IPS DF 4.7 (cell line): ENCODE measurements at regions not wholly inside any gene's neighbourhood (a gene's known extent, or its start where the extent isn't known, plus 50 kb on each side); places are given as distances from the start of the nearest gene placed in this dataset.
A peak's percentile ranks its signal among the peaks of the same experiment; 100 is the strongest.

ENCODE experiments used
- DNase-seq: peaks from one replicate; pipeline ENCODE4 v3.0.0-alpha.2; 2013; ENCODE audit warnings: low spot score; ENCODE audit errors: extremely low read depth

DNA sequence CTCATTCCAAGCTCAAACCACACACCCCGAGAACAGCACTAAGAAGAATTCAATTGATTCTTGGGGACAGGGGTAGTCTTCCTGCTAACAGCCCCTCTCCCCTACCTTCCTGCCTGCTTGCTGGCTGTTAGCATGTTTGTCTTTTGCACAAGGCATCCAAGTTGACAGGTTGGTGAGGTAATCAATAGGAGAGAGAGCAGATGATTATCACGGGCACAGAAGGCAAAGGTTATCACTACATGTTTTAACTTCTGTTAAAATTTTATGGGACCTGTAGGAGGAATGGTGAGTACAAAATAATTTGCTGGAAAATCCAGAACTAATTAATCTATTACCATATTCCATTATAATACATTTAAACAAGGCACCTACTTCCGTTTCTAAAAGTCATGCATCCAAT lies 442.1 kb upstream of the TCF4 start:
- no peak for DNase-seq

GRCh38 chr18:56028514-56028913 lies 440.5 kb upstream of the TCF4 start:
- DNase-seq: no peak

- DNase-seq: no peak
Measured at GRCh38 chr18:56026509-56026908, 438.5 kb upstream of the TCF4 start.

DNA sequence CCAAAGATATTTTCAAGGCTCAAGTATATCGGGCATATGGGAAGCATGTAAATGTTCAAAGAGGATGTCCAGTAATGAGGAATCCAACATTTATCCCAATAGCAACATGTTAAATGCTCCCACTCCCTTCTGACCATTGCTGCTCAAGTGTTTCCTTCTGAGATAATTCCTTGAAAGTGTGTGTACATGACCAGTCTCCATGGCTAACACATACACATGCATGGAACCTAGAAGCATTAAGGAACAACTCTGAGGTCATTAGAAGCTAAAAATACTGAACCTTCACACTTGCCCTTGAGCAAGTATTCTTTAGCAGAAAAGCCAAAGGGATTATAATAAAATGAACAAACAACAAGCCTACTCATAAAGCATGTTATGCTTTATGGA lies 433.8 kb upstream of the TCF4 start:
- DNase-seq: no peak

- DNase-seq: no peak
Measured at GRCh38 chr18:56021136-56021808, 433.3 kb upstream of the TCF4 start.

DNA sequence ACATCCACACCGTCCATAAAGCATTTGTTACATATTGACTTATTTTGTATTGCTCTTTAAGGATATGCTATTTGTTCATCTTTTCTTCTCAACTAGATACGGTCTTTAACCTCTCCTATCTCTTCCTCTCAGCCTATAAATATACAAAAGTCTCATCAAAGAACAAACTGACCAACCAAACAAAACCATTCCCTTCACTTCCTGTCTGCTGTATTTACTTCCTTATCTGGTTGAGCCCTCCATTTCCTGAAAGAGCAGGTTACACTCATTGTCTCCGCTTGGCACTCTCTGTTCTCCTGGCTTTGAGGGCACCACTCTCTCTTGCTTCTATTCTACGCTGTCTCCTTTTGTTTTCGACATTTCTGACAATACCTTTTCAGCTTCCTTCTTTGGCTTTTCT lies 431.9 kb upstream of the TCF4 start:
- no peak for DNase-seq

GRCh38 chr18:56019156-56019555 lies 431.2 kb upstream of the TCF4 start:
- no peak for DNase-seq

DNA sequence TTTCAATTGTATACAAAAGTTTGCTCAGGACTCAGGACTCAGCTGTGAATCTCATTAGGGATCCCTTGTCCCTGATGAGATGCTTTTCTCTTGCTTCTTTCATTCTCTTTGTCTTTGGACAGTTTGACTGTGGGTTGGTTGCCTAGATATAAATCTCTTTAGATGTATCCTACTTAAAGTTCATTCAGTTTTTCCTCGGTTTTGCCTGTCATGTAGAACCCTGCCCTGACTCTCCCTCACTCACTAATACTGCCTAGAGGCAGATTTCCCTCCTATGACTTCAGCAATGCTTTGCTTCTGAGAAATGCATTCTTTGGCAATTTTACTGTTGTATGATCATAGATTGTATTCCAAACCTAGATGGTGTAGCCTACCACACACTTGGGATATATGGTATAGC lies 421.4 kb upstream of the TCF4 start:
- DNase-seq: no peak

GRCh38 chr18:56003720-56004088 lies 415.7 kb upstream of the TCF4 start:
- no peak for DNase-seq

DNA sequence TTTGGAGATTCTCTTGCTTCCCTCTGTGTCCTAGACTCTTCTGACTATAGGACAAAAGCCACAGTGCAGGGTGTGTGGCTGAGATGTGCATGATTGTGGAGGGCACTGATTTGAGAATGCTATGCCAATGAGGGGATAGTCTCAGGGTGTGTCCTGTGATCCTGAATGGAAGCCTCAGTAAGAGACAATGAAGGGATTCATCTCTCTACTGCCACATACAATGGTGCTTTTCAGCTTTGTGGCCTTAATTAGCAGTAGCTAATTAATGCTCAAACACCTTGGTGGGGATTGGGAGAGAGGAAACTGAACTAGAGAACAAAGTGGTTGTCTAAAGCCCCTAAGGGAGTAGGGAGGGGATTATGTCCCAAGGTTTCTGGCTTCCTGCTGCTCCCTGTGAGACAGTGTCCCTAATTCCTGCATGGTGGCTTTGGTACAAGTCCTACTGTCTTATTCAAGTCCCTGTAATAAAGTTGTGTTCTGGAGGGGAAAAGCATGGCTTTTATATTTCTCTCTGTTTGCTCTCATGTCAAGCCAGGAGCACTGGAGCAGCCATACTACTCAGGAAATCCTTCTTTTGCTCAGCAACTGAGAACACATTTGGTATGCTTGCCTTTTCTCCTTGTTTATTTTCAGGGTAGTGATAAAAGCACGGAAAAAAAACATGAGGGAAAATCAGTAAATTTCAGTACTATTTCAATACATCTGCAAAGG lies 415.2 kb upstream of the TCF4 start:
- no peak for DNase-seq

DNA sequence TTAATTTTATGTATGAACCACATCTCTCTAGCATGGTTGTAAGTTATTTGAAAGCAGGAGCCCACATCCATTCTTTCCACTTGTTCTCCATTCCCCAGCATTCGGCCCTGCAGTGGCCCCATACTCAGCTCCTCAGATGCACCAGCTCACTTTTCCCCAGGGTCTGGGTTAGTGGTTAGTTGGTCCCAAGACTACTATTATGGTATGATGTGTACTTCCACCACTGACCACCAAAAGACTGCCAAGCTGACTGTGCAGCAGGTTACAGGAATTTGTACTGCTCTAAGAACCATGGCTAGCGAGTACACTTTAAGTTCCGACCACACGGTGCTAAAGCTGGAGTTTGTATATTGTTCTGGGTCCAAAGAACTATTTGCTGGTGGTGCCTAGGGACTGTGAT lies 413.6 kb upstream of the TCF4 start:
- DNase-seq: no peak

- DNase-seq: no peak
Measured at GRCh38 chr18:56000041-56000440, 412.0 kb upstream of the TCF4 start.

DNA sequence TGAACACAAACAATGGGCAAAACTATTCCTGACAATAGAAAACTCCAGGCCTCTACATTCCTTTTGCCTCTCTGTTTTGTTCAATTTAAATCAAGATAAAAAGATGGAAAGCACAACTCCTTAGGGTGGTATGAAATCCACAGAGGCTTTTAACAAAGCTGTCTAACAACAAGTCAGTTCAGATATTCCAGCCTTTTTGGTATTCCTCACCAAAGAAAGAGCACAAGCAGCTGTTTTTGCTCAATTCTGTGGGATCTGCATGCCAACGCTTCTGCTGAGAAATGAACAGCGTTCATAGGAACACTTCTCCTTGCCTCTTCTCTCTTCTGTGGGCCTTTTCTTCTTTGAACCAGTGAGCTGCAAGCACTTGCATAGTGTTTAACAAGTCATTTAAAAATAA lies 411.6 kb upstream of the TCF4 start:
- no peak for DNase-seq

DNA sequence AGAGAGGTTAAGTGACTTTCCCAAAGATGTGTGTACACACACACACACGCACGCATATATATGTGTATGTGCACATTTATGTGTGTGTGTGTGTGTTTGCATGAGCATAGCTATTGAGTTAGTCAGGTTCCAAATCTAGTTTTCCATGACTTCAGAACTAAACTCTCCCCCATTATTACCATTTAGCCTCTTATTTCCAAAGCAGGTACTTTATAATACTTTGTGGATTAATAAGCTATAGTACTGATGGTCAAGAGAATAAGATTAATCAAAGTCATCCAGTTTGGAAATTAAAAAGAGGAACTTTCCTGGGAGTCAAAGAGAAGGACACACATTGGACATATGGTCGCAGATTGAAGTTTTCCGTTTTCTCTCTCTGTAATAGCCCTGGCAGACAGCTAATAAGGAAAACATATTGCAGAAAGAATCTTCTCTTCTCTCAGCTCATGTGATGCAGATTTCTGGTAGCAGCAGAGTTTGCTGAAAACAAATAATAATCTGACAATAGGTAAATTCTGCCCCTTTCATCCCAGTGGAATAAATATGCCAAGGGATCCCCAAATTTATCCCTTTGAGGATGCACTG lies 410.9 kb upstream of the TCF4 start:
- no peak for DNase-seq

DNA sequence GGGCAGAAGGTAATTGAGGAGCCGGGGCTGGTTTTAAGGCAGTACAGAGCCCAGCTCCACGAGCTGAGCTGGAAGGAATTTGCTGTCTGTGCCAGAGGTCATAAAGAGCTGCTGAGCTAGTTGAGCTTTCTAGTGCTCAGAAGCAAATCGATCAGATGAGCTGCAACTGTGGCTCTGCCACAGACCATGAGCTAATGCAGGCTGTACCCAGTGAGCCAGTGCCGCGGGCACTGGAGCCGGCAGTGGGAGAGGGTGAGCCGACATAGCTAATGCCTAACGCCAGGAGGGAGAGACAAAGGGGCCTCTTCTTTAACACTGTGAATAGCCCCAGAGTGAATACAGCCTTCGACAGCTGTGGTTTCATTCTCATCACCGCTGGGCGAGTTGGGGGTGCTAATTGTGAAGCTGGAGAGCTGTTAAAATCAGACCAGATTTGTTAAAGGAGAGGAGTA lies 410.1 kb upstream of the TCF4 start:
- no peak for DNase-seq

DNA sequence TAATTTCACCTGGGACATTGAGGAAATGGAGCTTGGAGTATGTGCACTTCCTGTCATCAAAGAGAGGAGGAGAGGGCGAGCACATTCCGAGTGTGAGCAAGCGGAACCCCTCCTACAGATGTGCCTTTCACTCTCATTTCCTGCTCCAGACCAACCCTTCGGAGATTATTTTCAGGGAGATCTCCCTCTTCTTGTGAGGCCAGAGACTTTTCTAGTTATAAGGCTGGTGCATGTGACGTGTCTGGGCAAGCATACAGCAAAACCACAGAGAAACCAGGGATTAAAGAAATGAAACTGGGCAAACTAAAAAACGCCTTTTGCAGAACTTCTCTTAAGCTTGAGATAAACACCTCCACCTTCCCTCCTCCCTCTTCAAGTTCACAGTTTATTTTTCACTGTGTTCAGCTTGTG lies 409.2 kb upstream of the TCF4 start:
- no peak for DNase-seq

DNA sequence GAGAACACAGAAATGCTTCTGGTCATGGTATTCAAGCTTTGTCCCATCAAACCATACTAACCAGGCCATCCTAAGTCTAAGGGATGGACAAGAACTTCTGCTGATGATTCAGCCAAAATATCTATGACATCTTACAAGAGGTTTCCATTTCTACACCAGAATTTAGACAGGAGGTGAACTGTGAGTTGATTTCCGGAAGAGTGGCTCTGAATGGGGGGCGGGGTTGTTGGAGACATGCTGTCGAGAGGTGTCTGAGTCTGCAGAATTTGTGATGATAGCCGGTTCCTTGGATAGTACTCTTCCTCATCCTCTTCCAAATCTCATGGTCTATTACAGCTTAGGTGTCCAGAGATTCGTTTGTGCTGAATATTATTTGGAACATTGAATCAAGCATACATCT lies 408.7 kb upstream of the TCF4 start:
- DNase-seq: no peak

GRCh38 chr18:55990186-55990585 lies 402.2 kb upstream of the TCF4 start:
- no peak for DNase-seq

DNA sequence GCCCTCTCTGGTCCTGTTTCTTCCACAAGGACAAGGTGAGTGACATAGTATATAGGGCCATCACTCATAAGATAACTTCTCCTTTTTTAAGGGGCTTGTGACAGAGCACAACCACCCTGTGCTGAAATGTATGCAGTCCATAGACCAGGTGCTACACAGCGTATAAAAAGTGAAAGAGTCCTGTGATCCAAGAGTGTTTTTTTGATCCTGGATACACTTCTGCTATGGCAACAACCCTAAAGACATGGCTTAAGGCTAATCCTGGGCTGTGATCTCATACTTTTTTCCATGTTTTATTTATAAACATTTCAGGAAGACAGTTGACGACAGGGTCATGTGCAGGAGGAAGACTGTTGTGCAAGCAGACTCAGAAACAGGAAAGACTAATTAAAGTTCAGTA lies 400.5 kb upstream of the TCF4 start:
- no peak for DNase-seq

DNA sequence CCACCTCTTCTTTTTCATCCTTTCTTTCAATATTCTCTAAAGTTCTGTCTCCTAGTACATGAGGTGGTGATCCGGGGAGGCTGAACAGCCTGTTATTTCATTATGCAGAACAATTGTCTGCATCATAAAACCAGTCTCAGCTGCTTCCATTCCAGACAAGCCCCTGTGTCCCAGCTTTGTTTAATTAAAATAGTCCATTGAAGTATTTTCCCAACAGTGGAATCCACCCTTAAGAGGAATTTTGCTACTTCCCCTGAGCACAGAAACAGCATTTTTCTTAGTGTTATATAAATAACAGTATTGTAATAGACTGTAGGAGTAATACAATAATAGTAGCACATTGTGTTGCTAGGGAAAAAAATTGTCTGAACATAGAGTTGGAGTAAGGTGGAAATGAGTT lies 395.4 kb upstream of the TCF4 start:
- no peak for DNase-seq

DNA sequence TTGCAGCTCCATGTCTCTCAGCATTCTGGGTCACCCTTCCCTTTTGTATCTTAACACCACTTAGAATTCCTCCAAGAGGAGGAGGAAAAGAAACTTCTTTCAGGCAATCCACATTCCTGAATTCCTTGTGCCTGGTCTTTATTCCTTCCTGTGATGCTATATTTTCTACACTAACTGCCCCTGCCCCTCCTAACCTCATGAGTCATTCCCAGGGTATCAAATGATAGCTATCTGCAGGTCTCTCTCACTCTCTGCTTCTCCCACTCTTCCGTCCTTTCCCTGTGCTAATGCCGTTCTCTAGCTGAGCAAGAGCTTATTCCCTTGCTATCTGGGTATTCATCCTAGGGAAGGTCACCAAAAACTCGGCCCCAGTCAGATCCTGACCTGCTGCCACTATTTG lies 395.0 kb upstream of the TCF4 start:
- peak; percentile 36 for DNase-seq

GRCh38 chr18:55981712-55982475 lies 393.9 kb upstream of the TCF4 start:
- DNase-seq: no peak
